SK-N-SH (cell line): ENCODE measurements at regions not wholly inside any gene's neighbourhood (a gene's known extent, or its start where the extent isn't known, plus 50 kb on each side); places are given as distances from the start of the nearest gene placed in this dataset.

Experiments used
- CTCF ChIA-PET: fragments of 300-600, 350-600 bp; formaldehyde crosslinking; extraction: SDS; loops from one replicate; lab custom pipeline; 2021; lab: Yijun Ruan, JAX
- POLR2A ChIA-PET: fragments of 350-600 bp; sonication (Branson Sonifier 250); formaldehyde crosslinking; extraction: SDS; loops from one replicate; lab custom pipeline; 2020; ENCODE audit warnings: antibody characterized with exemption, inconsistent platforms; lab: Yijun Ruan, JAX
- DNase-seq: peaks from one replicate; pipeline ENCODE4 v3.0.0; 2012
- H2AFZ ChIP-seq: fragments of 200-600 bp; sonication (generic); 2 replicates; pipeline ENCODE4 v1.8.1; 2016; ENCODE audit warnings: antibody characterized with exemption, mild to moderate bottlenecking, low read depth
- H3F3A ChIP-seq: fragments of 200-600 bp; sonication (generic); replicated peaks from 2 replicates; pipeline ENCODE3; 2016; ENCODE audit warnings: antibody characterized with exemption, mild to moderate bottlenecking; ENCODE audit not compliant: insufficient read depth
- H3K27ac ChIP-seq, 2 experiments: fragments of 200-500 bp in 1 of 2; fragments of 200-600 bp in 1 of 2; sonication (Bioruptor generic) in 1 of 2; sonication (generic), shearing (Covaris generic) in 1 of 2; 2 replicates each; pipeline versions ENCODE4 v1.5.1 to v1.6.1; 2014 to 2016; ENCODE audit warnings: low read depth in 2 of 2, inconsistent platforms in 1 of 2, low read length in 1 of 2, mild to moderate bottlenecking in 1 of 2, mixed read lengths in 1 of 2
- H3K27me3 ChIP-seq: fragments of 200-600 bp; sonication (generic), shearing (Covaris generic); 2 replicates; pipeline ENCODE4 v1.6.1; 2016; ENCODE audit warnings: mixed run types; ENCODE audit not compliant: insufficient read depth
- H3K36me3 ChIP-seq, 2 experiments: fragments of 200-500 bp in 1 of 2; fragments of 200-600 bp in 1 of 2; sonication (Bioruptor generic) in 1 of 2; sonication (generic) in 1 of 2; replicated peaks in 1 of 2; 2 replicates each; pipeline versions ENCODE3 to v1.5.1; 2014 to 2016; ENCODE audit warnings: low read length in 1 of 2, mild to moderate bottlenecking in 1 of 2; ENCODE audit not compliant: insufficient read depth in 2 of 2, control insufficient read depth in 1 of 2
- H3K4me1 ChIP-seq, 2 experiments: fragments of 200-500 bp in 1 of 2; fragments of 200-600 bp in 1 of 2; sonication (Bioruptor generic) in 1 of 2; sonication (generic), shearing (Covaris generic) in 1 of 2; 2 replicates each; pipeline versions ENCODE4 v1.5.1 to v1.6.1; 2014 to 2016; ENCODE audit warnings: low read depth in 1 of 2, low read length in 1 of 2, mixed run types in 1 of 2; ENCODE audit not compliant: insufficient read depth in 2 of 2, control insufficient read depth in 1 of 2
- H3K4me2 ChIP-seq: fragments of 200-600 bp; sonication (generic), shearing (Covaris generic); 2 replicates; pipeline ENCODE4 v1.6.1; 2017; ENCODE audit warnings: mixed run types
- H3K4me3 ChIP-seq, 2 experiments: fragments of 200-500 bp in 1 of 2; fragments of 200-600 bp in 1 of 2; sonication (Bioruptor generic) in 1 of 2; sonication (generic), shearing (Covaris generic) in 1 of 2; 2 replicates each; pipeline versions ENCODE4 v1.5.1 to v1.8.1; 2014 to 2016; ENCODE audit warnings: low read depth in 2 of 2, inconsistent platforms in 1 of 2, low read length in 1 of 2, mild to moderate bottlenecking in 1 of 2, mixed read lengths in 1 of 2, moderate library complexity in 1 of 2
- H3K79me2 ChIP-seq: fragments of 200-600 bp; sonication (generic); 2 replicates; pipeline ENCODE4 v1.8.1; 2017; ENCODE audit warnings: mild to moderate bottlenecking; ENCODE audit not compliant: insufficient read depth
- H3K9ac ChIP-seq: fragments of 200-600 bp; sonication (generic); 2 replicates; pipeline ENCODE4 v1.6.1; 2017; ENCODE audit warnings: mixed run types
- H3K9me2 ChIP-seq: fragments of 200-600 bp; sonication (generic); 2 replicates; pipeline ENCODE4 v1.6.1; 2017; ENCODE audit warnings: mixed run types
- H3K9me3 ChIP-seq: fragments of 200-600 bp; sonication (generic); 2 replicates; pipeline ENCODE4 v1.6.1; 2017; ENCODE audit warnings: mixed run types, mild to moderate bottlenecking, moderate library complexity
- H4K20me1 ChIP-seq: fragments of 200-600 bp; sonication (generic); 2 replicates; pipeline ENCODE4 v1.6.1; 2017; ENCODE audit warnings: mild to moderate bottlenecking, mixed run types; ENCODE audit not compliant: insufficient read depth
- CHD2 ChIP-seq: fragments of 150-350 bp; IDR thresholded peaks from 2 replicates; pipeline ENCODE4 v1.6.1; 2018; ENCODE audit warnings: low read length; ENCODE audit not compliant: partially characterized antibody
- EZH2phosphoT487 ChIP-seq: fragments of 200-600 bp; sonication (generic); IDR thresholded peaks from 2 replicates; pipeline ENCODE4 v1.6.1; 2017; ENCODE audit warnings: low read depth, mixed run types, mild to moderate bottlenecking, antibody characterized with exemption, moderate library complexity, borderline replicate concordance
- FOSL2 ChIP-seq: IDR thresholded peaks from 2 replicates; pipeline ENCODE4 v1.4.0; 2012; ENCODE audit warnings: low read depth, mild to moderate bottlenecking, moderate library complexity, borderline replicate concordance
- FOXM1 ChIP-seq: IDR thresholded peaks from 2 replicates; pipeline ENCODE4 v1.4.0; 2012; ENCODE audit warnings: low read depth, mild to moderate bottlenecking
- GATA2 ChIP-seq: sonication (generic); formaldehyde crosslinking; IDR thresholded peaks from 2 replicates; pipeline ENCODE4 v1.5.0; 2020; ENCODE audit warnings: mild to moderate bottlenecking, missing genetic modification reagents
- JUND ChIP-seq: IDR thresholded peaks from 2 replicates; pipeline ENCODE4 v1.4.0; 2012
- MAX ChIP-seq: IDR thresholded peaks from 2 replicates; pipeline ENCODE4 v1.4.0; 2012; ENCODE audit warnings: low read depth
- MEF2A ChIP-seq: IDR thresholded peaks from 2 replicates; pipeline ENCODE4 v1.4.0; 2012; ENCODE audit warnings: low read depth, borderline replicate concordance
- MXI1 ChIP-seq: IDR thresholded peaks from 2 replicates; pipeline ENCODE4 v1.6.1; 2012; ENCODE audit warnings: mild to moderate bottlenecking, low read depth, low read length, improper control_type of control experiment
- NRF1 ChIP-seq: IDR thresholded peaks from 2 replicates; pipeline ENCODE4 v1.6.1; 2012; ENCODE audit warnings: low read depth, mild to moderate bottlenecking, low read length
- POLR2AphosphoS5 ChIP-seq: IDR thresholded peaks from 2 replicates; pipeline ENCODE4 v1.6.1; 2012; ENCODE audit warnings: low read depth, low read length
- RAD21 ChIP-seq: IDR thresholded peaks from 2 replicates; pipeline ENCODE4 v1.6.1; 2012; ENCODE audit warnings: mild to moderate bottlenecking, low read length
- RXRA ChIP-seq: IDR thresholded peaks from 2 replicates; pipeline ENCODE4 v1.4.0; 2012; ENCODE audit warnings: low read depth, mild to moderate bottlenecking, borderline replicate concordance
- SMC3 ChIP-seq: IDR thresholded peaks from 2 replicates; pipeline ENCODE4 v1.6.1; 2012; ENCODE audit warnings: low read depth, low read length, improper control_type of control experiment
- TEAD4 ChIP-seq: IDR thresholded peaks from 2 replicates; pipeline ENCODE4 v1.4.0; 2012; ENCODE audit warnings: mild to moderate bottlenecking, borderline replicate concordance; ENCODE audit not compliant: insufficient read depth
- USF2 ChIP-seq: fragments of 150-350 bp; IDR thresholded peaks from 2 replicates; pipeline ENCODE4 v1.6.1; 2017; ENCODE audit warnings: antibody characterized with exemption, low read length, low read depth, borderline replicate concordance
- ZBTB33 ChIP-seq: IDR thresholded peaks from 2 replicates; pipeline ENCODE4 v1.4.0; 2012; ENCODE audit warnings: low read depth, borderline replicate concordance
- TF ChIP-seq, protein P1 (sequence below): IDR thresholded peaks from 2 replicates; pipeline ENCODE4 v1.6.1; 2012; ENCODE audit warnings: mild to moderate bottlenecking, low read depth, low read length, moderate library complexity
- TF ChIP-seq, protein P2 (sequence below): fragments of 150-350 bp; IDR thresholded peaks from 2 replicates; pipeline ENCODE4 v1.6.1; 2016; ENCODE audit warnings: mild to moderate bottlenecking, low read depth, low read length

DNA sequence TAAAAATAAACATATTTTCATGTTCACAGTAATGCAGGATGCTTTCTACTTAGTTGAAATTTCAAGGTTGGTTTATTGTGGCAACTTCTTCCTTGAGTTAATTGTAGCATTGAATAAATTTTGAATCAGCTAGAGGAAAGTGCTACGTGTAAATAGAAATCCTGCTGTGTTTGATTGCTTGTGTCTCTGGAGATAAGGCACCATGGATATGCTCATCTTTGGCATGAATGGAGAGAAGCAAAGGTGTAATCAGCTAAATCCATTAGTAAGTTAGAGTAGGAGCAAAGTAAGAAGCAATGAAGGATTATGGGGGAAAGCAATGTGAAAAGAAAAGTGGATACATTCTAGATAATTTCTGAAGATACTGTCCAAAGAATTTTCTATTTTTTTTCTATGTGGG is 331.1 kb downstream of the PTPRC start (continued):
- TF ChIP-seq USF2 = no peak
- no peak for TF ChIP-seq SMC3
- TF ChIP-seq ZBTB33 = no peak
- TF ChIP-seq POLR2AphosphoS5 = no peak
- no peak for TF ChIP-seq EZH2phosphoT487
- TF ChIP-seq FOXM1 = no peak
- no peak for TF ChIP-seq FOSL2
- TF ChIP-seq, protein P1, sequence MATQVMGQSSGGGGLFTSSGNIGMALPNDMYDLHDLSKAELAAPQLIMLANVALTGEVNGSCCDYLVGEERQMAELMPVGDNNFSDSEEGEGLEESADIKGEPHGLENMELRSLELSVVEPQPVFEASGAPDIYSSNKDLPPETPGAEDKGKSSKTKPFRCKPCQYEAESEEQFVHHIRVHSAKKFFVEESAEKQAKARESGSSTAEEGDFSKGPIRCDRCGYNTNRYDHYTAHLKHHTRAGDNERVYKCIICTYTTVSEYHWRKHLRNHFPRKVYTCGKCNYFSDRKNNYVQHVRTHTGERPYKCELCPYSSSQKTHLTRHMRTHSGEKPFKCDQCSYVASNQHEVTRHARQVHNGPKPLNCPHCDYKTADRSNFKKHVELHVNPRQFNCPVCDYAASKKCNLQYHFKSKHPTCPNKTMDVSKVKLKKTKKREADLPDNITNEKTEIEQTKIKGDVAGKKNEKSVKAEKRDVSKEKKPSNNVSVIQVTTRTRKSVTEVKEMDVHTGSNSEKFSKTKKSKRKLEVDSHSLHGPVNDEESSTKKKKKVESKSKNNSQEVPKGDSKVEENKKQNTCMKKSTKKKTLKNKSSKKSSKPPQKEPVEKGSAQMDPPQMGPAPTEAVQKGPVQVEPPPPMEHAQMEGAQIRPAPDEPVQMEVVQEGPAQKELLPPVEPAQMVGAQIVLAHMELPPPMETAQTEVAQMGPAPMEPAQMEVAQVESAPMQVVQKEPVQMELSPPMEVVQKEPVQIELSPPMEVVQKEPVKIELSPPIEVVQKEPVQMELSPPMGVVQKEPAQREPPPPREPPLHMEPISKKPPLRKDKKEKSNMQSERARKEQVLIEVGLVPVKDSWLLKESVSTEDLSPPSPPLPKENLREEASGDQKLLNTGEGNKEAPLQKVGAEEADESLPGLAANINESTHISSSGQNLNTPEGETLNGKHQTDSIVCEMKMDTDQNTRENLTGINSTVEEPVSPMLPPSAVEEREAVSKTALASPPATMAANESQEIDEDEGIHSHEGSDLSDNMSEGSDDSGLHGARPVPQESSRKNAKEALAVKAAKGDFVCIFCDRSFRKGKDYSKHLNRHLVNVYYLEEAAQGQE = no peak

GRCh38 chr1:198970916-198971315 is 332.1 kb downstream of the PTPRC start:
- no peak for DNase-seq
- Histone ChIP-seq H3F3A (no peaks in the 10 kb centered on the region), H3K27me3 (no peaks in the 10 kb centered on the region), H3K27ac (no peak overlapping the region), H4K20me1 (no peaks in the 10 kb centered on the region), H2AFZ (no peak overlapping the region), H3K9me2 (no peaks in the 10 kb centered on the region), H3K4me2 (no peak overlapping the region), H3K4me3 (no peak overlapping the region), H3K36me3 (no peaks in the 10 kb centered on the region), H3K9ac (no peak overlapping the region), H3K9me3 (no peaks in the 10 kb centered on the region), H3K4me1 (peaks cover 0 to 3% of the 10 kb centered on the region in 2 experiments; a peak in 3 of 4 replicates), H3K79me2 (no peaks in the 10 kb centered on the region)
- POLR2A ChIA-PET = no interaction called here
- CTCF ChIA-PET = no interaction called here
- TF ChIP-seq EZH2phosphoT487 = no peak
- TF ChIP-seq CHD2 = no peak
- TF ChIP-seq MXI1 = no peak
- TF ChIP-seq FOSL2 = no peak
- TF ChIP-seq TEAD4 = no peak
- TF ChIP-seq, protein P2, sequence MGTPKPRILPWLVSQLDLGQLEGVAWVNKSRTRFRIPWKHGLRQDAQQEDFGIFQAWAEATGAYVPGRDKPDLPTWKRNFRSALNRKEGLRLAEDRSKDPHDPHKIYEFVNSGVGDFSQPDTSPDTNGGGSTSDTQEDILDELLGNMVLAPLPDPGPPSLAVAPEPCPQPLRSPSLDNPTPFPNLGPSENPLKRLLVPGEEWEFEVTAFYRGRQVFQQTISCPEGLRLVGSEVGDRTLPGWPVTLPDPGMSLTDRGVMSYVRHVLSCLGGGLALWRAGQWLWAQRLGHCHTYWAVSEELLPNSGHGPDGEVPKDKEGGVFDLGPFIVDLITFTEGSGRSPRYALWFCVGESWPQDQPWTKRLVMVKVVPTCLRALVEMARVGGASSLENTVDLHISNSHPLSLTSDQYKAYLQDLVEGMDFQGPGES = no peak
- no peak for TF ChIP-seq RXRA
- no peak for TF ChIP-seq GATA2
- no peak for TF ChIP-seq FOXM1
- no peak for TF ChIP-seq NRF1
- TF ChIP-seq JUND = no peak
- TF ChIP-seq MAX = no peak
- TF ChIP-seq USF2 = no peak
- no peak for TF ChIP-seq MEF2A
- TF ChIP-seq, protein P1 = no peak
- no peak for TF ChIP-seq RAD21
